IPS DF 4.7 (cell line): ENCODE measurements at regions not wholly inside any gene's neighbourhood (a gene's known extent, or its start where the extent isn't known, plus 50 kb on each side); places are given as distances from the start of the nearest gene placed in this dataset.
"Not testable (repeated sequence)": the region's sequence is repeated elsewhere in the genome, so short reads cannot be mapped to it uniquely, and the experiment has no call there.

Experiments used
- DNase-seq: peaks from one replicate; pipeline ENCODE4 v3.0.0-alpha.2; 2013; ENCODE audit warnings: low spot score; ENCODE audit errors: extremely low read depth

DNA sequence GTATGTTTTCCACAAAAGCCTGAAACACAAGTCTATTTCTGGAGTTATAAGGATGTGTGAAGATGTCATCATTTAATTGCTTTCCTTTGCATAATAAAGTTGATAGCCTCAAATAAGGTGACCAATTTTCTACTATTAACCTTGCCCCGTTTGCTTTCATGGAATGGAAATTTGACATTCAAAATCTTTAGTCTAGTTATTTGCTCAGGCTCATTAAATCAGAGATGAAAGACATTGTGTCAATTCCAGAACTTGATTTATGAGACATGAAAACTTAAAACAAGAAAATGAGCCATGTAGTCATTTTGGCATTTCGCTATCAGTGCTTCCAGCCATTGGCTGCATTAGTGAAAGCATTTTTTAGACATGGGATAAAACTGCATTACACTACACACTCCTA is 91.5 kb upstream of the ZSWIM2 start:
- DNase-seq, result no peak

DNA sequence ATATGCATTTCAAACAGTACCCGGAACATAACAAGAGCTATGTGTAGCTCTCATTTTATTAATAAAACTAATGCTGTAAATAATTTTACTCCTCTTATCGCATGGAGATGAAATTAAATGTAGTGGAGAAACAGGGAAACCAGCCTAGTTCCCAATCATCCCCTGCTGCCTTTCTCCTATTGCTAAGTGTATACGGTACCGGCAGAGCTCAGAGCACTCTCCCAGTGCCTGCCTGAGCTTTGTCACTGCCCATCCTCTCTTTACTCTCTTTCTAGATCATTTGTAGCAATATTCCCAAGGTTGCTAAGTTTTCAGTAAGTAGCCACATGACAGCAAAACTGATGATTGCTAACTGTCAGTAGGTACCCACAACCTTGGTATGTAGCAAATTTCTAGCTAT is 85.5 kb upstream of the ZSWIM2 start:
- DNase-seq, result no peak

DNA sequence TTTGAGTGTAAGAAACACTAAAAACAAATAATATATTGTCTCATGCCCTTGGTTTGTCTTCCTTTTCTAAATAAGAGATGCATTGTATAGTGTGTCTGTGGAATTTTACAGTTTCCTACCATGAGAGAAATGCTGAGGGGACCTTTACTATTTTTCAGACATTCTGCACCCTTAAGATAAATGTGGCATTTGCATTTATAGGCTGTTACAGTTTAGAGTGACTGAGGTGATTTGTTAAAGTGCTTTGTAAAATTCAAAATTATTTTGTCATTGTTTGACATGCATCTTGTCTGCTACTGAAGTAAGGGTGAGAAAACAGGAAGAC is 78.9 kb upstream of the ZSWIM2 start:
- DNase-seq, result no peak

DNA sequence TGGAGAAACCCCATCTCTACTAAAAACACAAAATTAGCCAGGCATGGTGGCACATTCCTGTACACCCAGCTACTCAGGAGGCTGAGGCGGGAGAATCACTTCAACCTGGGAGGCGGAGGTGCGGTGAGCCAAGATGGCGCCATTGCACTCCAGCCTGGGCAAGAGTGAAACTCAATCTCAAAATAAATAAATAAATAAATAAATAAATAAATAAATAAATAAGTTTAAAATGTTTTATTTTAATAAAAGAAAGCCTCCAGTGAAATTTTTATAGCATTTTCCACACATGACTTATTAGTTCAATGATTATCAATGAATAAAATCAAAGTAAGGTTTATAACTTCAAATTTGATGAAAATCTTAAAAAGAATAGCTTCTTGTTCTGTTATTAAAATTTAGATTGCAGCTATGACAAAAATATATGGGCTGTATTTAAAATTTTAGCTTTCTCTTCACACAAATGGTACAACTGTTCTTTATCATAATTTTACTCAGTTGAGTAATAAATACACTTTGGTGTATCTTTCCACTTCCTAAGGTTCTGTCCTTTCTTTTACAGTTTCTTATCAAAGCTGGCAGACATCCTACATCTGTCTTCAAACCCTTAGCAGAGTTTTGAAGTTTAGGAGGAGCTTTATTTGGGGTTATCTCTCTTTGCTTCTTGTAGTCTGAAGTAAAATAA is 78.4 kb upstream of the ZSWIM2 start:
- no peak for DNase-seq

DNA sequence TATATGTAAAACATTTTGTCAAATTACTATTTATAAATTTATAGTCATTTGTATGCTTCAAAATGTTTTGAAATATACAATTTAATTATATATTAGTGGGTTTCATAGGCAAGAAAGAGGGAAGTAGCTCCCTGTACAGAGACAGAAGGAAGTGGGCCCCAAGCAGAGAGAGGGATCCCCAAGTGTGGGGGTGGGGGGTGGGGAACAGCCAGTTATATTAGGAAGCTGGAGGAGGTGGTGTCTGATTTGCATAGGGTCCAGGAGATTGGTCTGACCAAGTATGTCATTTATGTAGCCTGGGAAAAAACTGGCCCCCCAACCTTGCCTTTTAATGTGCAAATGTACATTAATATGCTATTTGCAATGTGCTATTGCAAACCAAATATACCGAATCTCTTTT is 76.5 kb upstream of the ZSWIM2 start:
- no peak for DNase-seq

DNA sequence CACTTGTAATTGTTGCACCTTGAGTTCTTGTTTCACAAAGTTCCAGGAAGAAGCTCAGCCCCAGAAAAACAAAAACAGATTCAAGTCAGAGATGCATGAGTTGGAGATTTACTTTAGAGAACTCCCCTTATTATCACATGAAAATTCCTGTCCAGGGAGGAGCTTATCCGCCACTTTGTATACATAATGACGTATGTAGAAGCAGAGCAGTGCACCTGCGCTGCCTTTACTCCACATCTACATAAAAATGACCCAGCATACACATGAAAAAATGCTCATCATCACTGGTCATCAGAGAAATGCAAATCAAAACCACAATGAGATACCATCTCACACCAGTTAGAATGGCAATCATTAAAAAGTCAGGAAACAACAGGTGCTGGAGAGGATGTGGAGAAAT is 73.3 kb upstream of the ZSWIM2 start:
- not testable (repeated sequence) for DNase-seq

DNA sequence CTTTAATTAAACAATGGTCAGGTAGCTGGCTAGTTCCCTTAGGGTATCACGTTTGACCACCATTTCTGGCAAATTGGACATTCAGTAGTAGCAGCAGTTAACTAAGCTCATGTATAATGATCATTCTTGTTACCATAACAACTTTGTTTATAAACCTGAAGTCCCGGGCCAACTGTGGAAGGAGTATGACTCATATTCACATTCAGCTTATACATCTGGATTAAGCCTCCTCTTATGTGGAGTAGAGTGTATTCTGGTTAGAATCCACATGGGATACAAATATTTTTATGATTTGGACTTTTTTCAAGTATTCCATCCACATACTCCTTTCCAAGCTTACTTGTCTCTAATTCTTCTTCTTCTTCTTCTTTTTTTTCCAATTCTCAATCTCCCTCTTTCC is 70.3 kb upstream of the ZSWIM2 start:
- DNase-seq, result no peak

DNA sequence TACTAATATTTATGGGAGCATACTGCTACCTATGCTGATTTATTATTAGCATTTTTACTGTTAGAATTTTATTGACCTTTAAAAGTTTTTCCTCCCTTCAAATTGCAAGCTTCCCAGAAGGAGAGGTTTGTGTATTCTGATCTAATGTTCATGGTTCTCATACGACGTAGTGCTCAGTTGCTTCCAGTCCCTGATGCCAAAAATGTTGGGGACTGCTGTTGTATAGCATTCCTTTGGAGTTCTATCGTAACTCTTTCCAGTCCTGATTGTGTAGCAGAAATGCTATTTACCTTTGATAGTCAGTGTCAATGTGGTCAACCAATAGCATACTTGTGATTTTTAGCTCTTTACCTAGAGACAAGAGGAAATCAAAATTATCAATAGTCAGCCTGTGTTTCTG is 69.5 kb upstream of the ZSWIM2 start:
- no peak for DNase-seq

DNA sequence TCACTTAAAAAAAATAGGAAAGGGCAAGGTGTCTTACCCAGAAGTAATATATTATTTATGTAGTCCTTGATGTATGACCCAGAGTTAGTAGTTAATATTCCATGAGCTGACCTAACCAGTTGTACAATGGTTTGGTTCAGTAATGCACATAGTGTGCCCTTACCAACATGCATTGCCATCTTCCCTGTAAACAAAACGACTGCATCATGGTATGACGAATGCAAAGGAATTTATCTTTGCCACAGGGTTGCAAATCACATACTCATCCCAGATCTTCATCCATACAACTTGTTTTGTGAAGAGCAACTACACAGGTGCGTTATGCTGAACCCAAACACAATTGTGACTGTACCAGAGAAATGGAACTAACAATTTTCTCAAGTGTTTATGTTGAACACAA is 68.9 kb upstream of the ZSWIM2 start:
- no peak for DNase-seq

DNA sequence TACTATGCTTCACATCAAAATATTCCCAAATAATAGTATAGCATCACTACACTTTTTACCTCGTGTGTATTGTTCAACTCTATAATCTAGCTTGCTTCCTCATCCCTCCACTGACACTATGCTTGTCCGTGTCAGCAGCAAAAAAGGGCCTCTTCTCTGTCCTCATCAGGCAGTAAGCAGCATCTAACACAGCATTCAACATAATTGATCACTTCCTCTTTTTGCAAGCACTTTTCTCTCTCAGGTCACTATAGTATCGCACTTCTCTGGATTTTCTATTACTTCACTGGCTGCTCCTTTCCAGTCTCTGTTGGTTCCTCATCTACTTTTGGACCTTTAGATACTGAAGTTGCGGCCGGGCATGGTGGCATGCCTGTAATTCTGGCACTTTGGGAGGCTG is 64.9 kb upstream of the ZSWIM2 start:
- no peak for DNase-seq

DNA sequence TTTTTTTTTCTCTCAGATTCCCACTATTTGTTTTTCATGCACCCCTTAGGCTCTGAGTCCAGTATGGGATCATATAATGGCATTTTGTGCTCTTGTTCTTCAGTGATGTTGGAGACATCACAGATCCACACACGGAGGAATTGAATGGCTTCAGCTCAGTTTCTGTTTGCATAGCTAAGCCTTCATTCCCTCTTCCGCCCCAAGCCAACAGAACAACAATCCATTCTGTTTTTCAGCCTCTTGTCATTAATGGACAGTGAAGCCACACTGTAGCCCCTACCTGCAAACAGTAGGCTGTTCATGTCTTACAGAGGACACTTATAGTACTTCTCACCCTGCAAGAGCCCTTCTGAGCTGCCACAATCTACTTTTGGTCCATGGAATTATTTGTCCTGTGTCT is 64.0 kb upstream of the ZSWIM2 start:
- DNase-seq, result no peak

DNA sequence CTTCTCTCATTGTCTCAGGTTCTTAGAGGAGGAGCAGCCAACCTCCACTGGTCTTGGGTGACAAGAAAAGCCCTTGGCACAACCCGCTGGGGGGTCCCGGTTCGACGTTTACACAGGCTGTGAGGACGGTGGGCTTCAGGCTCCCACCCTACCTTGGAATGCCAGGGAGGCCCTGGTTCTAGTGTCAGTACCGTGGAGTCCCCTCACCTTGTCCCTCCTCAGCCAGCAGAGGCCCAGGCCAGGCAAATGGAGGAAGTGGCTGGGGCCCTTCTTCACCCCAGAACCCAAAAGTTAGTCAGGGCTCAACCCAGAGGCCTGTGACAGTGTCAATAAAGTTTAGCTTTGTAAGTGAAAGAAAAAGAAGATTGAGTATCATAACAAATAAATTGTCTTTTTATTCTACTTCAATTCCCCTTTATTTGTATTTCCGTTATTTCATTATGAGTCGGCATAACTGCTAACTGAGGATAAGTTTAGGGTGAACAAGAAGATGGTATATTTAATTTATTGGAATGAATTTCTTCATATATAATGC is 62.6 kb upstream of the ZSWIM2 start:
- DNase-seq, result no peak

DNA sequence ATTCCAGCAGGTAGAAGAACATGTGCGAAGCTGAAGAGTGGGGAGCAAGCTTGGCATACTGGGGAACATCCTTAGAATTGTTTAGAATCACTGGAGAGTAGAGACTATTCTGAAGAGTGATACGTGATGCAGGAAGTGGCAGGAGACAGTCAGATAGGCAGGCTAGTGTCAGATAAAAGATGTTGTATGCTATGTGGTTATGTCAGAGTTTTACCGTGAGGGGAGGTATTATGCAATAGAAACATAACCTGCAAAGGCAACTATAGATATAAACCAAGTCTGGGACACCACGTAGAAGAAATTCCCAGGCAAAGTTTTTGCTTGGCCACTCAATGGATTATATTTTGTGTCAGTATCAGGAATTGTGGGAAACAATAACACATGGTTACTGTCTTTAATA is 62.0 kb upstream of the ZSWIM2 start:
- DNase-seq, result no peak

DNA sequence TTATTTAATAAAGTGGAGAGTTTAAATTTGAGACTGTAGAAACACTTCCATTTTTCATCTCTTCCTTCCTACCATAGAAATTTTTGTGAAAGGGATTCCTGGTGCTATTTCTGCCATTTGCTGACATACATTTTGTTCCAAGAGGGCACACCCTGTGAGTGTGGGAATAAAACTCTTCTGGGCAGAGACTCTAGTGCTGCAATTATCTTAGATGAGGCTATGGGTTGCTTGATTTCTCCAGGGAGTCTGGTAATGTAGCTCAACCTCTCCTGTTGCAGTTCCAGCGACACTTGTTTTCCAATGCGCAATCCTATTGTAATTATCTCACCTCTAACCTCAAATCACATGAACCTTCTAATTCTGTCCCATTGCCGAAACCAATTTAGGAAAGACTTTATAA is 60.1 kb upstream of the ZSWIM2 start:
- no peak for DNase-seq

DNA sequence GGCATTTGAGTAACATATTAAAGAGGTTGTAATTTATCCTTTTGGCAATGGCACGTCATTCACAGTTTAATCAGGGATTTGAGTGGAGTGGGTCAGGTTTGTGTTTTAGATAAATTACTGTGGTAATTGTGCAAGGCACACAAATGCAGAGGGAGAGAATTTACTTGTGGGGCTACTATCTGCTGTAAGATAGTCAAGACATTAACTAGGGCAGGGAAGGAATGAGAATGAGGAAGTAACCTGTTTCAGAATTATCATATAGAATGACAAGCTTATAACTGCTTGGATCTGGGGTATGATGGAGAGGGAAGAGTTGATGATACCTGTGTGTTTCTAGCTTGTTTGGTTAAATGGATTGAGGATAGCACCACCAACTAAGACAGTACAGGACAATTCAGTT is 58.9 kb upstream of the ZSWIM2 start:
- DNase-seq, result no peak

DNA sequence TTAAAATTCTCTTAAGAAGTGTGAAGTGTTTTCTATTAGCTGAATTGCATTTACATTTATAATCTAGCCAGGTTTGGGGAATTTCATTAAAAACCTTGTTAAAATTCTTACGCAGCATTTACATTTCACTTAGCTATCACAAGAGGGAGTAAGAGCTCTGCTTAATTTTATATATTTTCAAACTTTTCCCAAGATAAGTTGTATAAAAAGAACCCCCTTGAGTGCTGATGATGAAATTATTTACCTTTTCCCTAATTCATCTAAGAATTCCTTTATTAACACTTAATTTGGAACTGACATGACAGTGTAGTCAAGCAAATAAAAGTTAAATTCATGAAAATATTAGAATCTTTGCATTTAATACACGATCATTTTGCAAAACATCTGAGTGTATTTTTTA is 54.2 kb upstream of the ZSWIM2 start:
- no peak for DNase-seq
